ENCODE measurements at regions not wholly inside any gene's neighbourhood (a gene's known extent, or its start where the extent isn't known, plus 50 kb on each side); places are given as distances from the start of the nearest gene placed in this dataset.

- no peaks in the 10 kb centered on the region for H3K79me2 ChIP-seq (ENCODE audit: insufficient read depth, low read depth)
- H2AFZ ChIP-seq (ENCODE audit: low read depth): no peak overlapping the region
- H3K27me3 ChIP-seq (ENCODE audit: insufficient read depth, low read depth): no peaks in the 10 kb centered on the region
- no peak overlapping the region for H3K4me2 ChIP-seq
- H3K27ac ChIP-seq: no peak overlapping the region
- no peaks in the 10 kb centered on the region for H3K36me3 ChIP-seq (ENCODE audit: insufficient read depth)
- H4K20me1 ChIP-seq (ENCODE audit: insufficient read depth): no peaks in the 10 kb centered on the region
- no peak for TF ChIP-seq CTCF (conservative IDR thresholded peaks at IDR 0.05; ENCODE audit: low read depth, low read length)
- H3K4me3 ChIP-seq (IDR thresholded peaks at IDR 0.05; ENCODE audit: insufficient read depth, low read depth, low read length): no peak overlapping the region
- H3K9ac ChIP-seq: no peak overlapping the region
- no peaks in the 10 kb centered on the region for H3K4me1 ChIP-seq (ENCODE audit: low read depth, poor library complexity, severe bottlenecking)
These were observed 978.2 kb downstream of the CDH9 start for GRCh38 chr5:26060212-26060611.

- Histone ChIP-seq H3K4me3 (IDR thresholded peaks at IDR 0.05; ENCODE audit: insufficient read depth, low read depth, low read length) (no peak overlapping the region), H3K36me3 (ENCODE audit: insufficient read depth) (no peaks in the 10 kb centered on the region), H3K9ac (no peak overlapping the region), H4K20me1 (ENCODE audit: insufficient read depth) (no peaks in the 10 kb centered on the region), H3K79me2 (ENCODE audit: insufficient read depth, low read depth) (no peaks in the 10 kb centered on the region), H3K4me2 (no peak overlapping the region), H3K4me1 (ENCODE audit: low read depth, poor library complexity, severe bottlenecking) (no peaks in the 10 kb centered on the region), H3K27me3 (ENCODE audit: insufficient read depth, low read depth) (no peaks in the 10 kb centered on the region), H3K27ac (no peak overlapping the region), H2AFZ (ENCODE audit: low read depth) (no peak overlapping the region)
- TF ChIP-seq CTCF (conservative IDR thresholded peaks at IDR 0.05; ENCODE audit: low read depth, low read length): no peak
These were observed 983.8 kb downstream of the CDH9 start for GRCh38 chr5:26054594-26054993.

GRCh38 chr5:26034813-26035212 lies 1003.6 kb downstream of the CDH9 start:
- Histone ChIP-seq H2AFZ (ENCODE audit: low read depth) (no peak overlapping the region), H3K9ac (no peak overlapping the region), H3K4me2 (no peak overlapping the region), H3K4me1 (ENCODE audit: low read depth, poor library complexity, severe bottlenecking) (no peaks in the 10 kb centered on the region), H3K4me3 (IDR thresholded peaks at IDR 0.05; ENCODE audit: insufficient read depth, low read depth, low read length) (no peak overlapping the region), H3K36me3 (ENCODE audit: insufficient read depth) (no peaks in the 10 kb centered on the region), H3K27ac (no peak overlapping the region), H3K79me2 (ENCODE audit: insufficient read depth, low read depth) (no peaks in the 10 kb centered on the region), H3K27me3 (ENCODE audit: insufficient read depth, low read depth) (no peaks in the 10 kb centered on the region), H4K20me1 (ENCODE audit: insufficient read depth) (no peaks in the 10 kb centered on the region)
- no peak for TF ChIP-seq CTCF (conservative IDR thresholded peaks at IDR 0.05; ENCODE audit: low read depth, low read length)

- H3K27ac ChIP-seq: no peak overlapping the region
- no peaks in the 10 kb centered on the region for H3K79me2 ChIP-seq (ENCODE audit: insufficient read depth, low read depth)
- TF ChIP-seq CTCF (conservative IDR thresholded peaks at IDR 0.05; ENCODE audit: low read depth, low read length): no peak
- no peaks in the 10 kb centered on the region for H4K20me1 ChIP-seq (ENCODE audit: insufficient read depth)
- H3K4me1 ChIP-seq (ENCODE audit: low read depth, poor library complexity, severe bottlenecking): no peaks in the 10 kb centered on the region
- H3K27me3 ChIP-seq (ENCODE audit: insufficient read depth, low read depth): no peaks in the 10 kb centered on the region
- H3K9ac ChIP-seq: no peak overlapping the region
- no peak overlapping the region; the same call in 1 of the 2 replicates for H2AFZ ChIP-seq (ENCODE audit: low read depth)
- no peak overlapping the region for H3K4me3 ChIP-seq (IDR thresholded peaks at IDR 0.05; ENCODE audit: insufficient read depth, low read depth, low read length)
- H3K4me2 ChIP-seq: no peak overlapping the region
- H3K36me3 ChIP-seq (ENCODE audit: insufficient read depth): no peaks in the 10 kb centered on the region
These were observed 1006.9 kb downstream of the CDH9 start for GRCh38 chr5:26031481-26031880.
